Esophagus squamous epithelium (tissue), 4 donors: ENCODE measurements at regions not wholly inside any gene's neighbourhood (a gene's known extent, or its start where the extent isn't known, plus 50 kb on each side); places are given as distances from the start of the nearest gene placed in this dataset.

Experiments
- POLR2A ChIP-seq, 4 donors: fragments of 450-650 bp; IDR thresholded peaks; one replicate each; pipeline ENCODE4 v1.6.1; 2017; ENCODE audit warnings: antibody characterized with exemption in 4 of 4, mild to moderate bottlenecking in 4 of 4, moderate library complexity in 3 of 4
- TF ChIP-seq, protein P1 (sequence below), 6 experiments: fragments of 450-650 bp in 4 of 6; fragments of 200-600 bp in 2 of 6; sonication (generic) in 2 of 6; IDR thresholded peaks; one replicate each; pipeline ENCODE4 v1.5.1; 2016 to 2019; ENCODE audit warnings: antibody characterized with exemption in 6 of 6, mild to moderate bottlenecking in 4 of 6, moderate library complexity in 4 of 6

DNA sequence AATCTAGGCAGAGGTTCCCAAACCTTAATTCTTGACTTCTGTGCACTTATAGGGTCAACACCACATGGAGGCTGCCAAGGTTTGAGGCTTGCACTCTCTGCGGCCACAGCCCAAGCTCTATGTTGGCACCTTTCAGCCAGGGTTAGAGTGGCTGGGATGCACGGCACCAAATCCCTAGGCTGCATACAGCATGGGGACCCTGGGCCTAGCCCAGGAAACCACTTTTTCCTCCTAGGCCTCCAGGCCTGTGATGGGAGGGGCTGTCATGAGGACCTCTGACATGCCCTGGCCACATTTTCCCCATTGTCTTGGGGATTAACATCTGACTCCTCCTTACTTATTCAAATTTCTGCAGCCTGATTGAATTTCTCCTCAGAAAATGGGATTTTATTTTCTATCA is 165.4 kb downstream of the SI start:
- TF ChIP-seq POLR2A (IDR thresholded peaks at IDR 0.05): no peak
- TF ChIP-seq, protein P1, sequence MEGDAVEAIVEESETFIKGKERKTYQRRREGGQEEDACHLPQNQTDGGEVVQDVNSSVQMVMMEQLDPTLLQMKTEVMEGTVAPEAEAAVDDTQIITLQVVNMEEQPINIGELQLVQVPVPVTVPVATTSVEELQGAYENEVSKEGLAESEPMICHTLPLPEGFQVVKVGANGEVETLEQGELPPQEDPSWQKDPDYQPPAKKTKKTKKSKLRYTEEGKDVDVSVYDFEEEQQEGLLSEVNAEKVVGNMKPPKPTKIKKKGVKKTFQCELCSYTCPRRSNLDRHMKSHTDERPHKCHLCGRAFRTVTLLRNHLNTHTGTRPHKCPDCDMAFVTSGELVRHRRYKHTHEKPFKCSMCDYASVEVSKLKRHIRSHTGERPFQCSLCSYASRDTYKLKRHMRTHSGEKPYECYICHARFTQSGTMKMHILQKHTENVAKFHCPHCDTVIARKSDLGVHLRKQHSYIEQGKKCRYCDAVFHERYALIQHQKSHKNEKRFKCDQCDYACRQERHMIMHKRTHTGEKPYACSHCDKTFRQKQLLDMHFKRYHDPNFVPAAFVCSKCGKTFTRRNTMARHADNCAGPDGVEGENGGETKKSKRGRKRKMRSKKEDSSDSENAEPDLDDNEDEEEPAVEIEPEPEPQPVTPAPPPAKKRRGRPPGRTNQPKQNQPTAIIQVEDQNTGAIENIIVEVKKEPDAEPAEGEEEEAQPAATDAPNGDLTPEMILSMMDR (IDR thresholded peaks at IDR 0.05): no peak
